ENCODE measurements at regions not wholly inside any gene's neighbourhood (a gene's known extent, or its start where the extent isn't known, plus 50 kb on each side); places are given as distances from the start of the nearest gene placed in this dataset.

GRCh38 chr14:40058901-40059897, 627.0 kb upstream of the FBXO33 start:
- TF ChIP-seq CTCF (conservative IDR thresholded peaks at IDR 0.05; ENCODE audit: low read depth, low read length) (no peak), EZH2 (IDR thresholded peaks at IDR 0.05; ENCODE audit: low read length, unreplicated experiment) (no peak)
